ENCODE measurements at regions not wholly inside any gene's neighbourhood (a gene's known extent, or its start where the extent isn't known, plus 50 kb on each side); places are given as distances from the start of the nearest gene placed in this dataset.
A peak's percentile ranks its signal among the peaks of the same experiment; 100 is the strongest.

DNA sequence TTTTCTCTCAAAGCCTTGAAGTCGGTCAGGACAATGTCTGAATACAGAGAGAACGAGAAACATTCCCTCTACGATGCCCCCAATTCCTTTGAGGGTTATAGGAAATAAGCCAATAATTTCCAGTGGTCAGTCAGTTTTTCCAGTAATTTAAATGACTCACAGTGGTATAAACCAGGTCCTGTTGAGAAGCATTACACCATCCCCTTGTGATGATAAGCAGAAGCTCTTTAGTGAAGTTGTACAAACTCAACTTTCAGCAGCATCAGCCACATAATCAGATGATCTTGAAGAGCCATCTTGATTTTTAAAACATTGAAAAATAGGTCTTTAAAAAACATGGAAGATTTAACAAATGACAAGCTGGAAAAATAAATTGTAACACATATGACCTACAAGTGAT is 173.9 kb upstream of the ZNF462 start:
- DNase-seq = no peak

DNA sequence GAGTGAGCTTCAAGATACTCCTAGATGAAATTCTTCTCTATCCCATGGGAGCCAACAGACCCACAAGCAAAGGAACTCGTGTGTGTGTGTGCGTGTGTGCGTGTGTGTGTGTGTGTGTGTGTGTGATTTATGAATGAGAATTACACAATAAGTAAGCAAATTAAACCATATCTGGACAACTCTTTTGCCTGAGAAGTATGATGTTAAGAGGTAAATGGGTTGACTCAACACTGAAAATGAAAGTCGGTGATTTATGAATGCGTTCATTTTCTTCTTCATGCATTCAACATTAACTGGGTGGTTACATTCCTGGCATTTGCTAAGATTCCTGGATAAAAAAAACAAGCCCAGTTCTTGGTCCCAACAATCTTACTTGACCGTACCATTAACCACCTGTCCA is 171.3 kb upstream of the ZNF462 start:
- DNase-seq = no peak

DNA sequence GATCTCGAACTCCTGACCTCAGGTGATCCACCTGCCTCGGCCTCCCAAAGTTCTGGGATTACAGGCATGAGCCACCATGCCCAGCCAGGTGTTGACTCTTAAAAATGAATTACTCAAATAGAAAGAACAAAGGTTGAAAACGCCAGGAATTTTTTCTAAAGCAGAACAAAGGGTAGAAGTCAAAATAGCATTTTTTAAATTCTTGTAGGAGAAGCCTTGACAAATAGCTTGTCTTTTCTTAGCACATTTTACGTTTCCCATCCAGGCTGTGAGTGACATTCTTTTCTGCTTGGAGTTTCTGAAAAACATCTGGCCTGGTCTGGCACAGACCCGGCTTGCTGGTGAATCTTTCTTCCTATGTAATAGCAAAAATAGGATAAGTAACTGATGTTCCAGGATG is 169.4 kb upstream of the ZNF462 start:
- DNase-seq = no peak

GRCh38 chr9:106696804-106697203 is 166.2 kb upstream of the ZNF462 start:
- no peak for DNase-seq

GRCh38 chr9:106697390-106697749 is 165.6 kb upstream of the ZNF462 start:
- no peak for DNase-seq

- peak; percentile 43 for DNase-seq
These were observed 165.0 kb upstream of the ZNF462 start for GRCh38 chr9:106697750-106698502.

- DNase-seq = no peak
These were observed 162.3 kb upstream of the ZNF462 start for GRCh38 chr9:106700676-106701075.

- DNase-seq = no peak
These were observed 161.4 kb upstream of the ZNF462 start for GRCh38 chr9:106701611-106702010.

DNA sequence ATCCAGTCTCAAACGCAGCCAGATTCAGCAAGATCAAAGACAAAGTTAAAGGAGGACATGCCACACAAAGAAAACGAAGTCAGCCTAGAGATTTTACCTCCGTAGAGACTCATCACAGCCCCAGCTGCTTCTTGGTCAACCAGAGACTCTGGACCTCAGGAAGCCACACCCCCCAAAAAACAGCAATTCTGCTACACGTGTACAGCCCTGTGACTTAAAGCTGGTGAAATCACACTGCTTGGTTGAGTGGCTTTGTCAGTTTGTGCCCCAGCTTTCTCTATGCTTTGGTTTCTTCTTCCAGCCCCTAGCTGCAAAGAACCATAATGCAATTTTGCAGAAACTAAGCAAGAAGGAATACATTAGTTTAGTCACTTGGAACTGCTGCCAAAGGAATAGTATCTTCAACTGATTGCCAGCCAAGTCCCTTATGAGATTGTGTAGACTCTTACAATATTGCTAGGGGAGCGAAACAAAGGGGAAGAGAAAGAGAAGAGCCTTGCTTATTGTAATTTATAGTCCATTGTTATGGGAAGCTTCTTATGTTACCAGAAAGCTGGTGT is 158.8 kb upstream of the ZNF462 start:
- no peak for DNase-seq

DNA sequence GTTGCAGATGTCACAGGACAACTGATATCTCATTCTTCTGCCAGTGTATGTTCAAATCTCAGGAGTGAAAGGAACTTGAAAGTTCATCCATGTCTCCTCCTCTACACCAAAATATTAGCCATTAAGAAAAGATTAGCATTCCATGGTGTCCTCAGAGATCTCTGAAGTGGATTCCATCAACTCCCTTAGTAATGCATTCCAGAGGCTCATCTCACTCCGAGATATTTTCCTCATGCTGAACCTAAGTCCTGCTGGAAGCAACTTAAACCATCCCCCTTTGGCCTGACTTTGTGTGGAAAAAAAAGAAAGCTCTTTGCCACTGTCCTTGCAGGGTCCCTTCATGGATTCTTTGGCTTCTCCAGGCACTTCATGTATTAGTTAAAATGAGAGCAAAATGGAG is 155.7 kb upstream of the ZNF462 start:
- no peak for DNase-seq

GRCh38 chr9:106707738-106708474 is 155.1 kb upstream of the ZNF462 start:
- DNase-seq = no peak

DNA sequence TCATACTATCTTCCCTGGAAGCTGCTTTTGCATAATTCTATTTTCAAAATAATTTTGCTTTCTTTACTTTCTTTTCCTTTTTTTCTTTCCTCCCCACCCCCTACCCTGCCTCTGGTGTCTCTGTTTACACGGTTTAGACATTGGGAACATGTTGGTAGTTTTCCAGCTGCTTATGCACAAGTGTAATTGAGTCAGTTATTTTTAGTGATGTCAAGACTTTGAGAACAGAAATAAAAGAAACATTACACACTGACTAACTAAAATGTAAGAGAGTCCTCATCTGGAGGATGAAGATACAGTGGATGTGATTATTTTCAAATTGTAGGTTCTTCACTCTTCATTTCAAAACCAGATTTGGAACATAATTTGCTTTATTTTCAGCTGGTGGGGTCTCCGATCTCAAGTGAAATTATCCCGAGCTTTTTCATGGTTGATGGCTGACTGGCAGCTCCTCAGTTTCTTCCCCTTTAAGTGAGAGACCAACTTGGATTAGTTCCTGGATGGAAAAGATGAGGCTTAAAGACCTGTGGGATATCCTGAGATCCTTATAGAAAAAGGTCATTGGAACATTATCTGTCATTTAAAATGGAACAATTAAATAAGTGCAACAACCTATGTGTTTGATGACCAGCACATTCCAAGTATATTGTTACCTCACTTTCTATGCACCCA is 154.4 kb upstream of the ZNF462 start:
- DNase-seq = no peak

- DNase-seq = no peak
These were observed 150.7 kb upstream of the ZNF462 start for GRCh38 chr9:106712279-106712678.

DNA sequence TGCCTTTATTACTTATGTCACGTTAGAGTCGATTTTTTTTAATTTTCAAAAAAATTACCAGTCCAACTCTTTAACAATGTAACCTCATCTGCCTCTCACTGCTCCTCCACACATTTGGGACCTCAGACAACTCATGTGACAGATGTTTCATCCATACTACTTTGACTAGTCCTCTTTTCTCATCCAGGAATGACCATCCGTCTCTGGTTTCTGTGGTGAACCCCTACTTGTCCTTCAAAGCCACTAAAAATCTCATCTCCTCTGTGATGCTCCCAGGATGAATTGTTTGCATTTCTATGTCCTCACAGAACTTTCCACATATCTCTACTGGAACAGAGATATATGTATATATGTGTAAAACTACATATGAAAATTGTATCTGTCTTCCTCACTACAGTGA is 149.8 kb upstream of the ZNF462 start:
- no peak for DNase-seq

GRCh38 chr9:106716820-106717219 is 146.1 kb upstream of the ZNF462 start:
- no peak for DNase-seq

GRCh38 chr9:106717686-106718085 is 145.3 kb upstream of the ZNF462 start:
- DNase-seq = no peak

GRCh38 chr9:106718936-106719335 is 144.0 kb upstream of the ZNF462 start:
- no peak for DNase-seq

DNA sequence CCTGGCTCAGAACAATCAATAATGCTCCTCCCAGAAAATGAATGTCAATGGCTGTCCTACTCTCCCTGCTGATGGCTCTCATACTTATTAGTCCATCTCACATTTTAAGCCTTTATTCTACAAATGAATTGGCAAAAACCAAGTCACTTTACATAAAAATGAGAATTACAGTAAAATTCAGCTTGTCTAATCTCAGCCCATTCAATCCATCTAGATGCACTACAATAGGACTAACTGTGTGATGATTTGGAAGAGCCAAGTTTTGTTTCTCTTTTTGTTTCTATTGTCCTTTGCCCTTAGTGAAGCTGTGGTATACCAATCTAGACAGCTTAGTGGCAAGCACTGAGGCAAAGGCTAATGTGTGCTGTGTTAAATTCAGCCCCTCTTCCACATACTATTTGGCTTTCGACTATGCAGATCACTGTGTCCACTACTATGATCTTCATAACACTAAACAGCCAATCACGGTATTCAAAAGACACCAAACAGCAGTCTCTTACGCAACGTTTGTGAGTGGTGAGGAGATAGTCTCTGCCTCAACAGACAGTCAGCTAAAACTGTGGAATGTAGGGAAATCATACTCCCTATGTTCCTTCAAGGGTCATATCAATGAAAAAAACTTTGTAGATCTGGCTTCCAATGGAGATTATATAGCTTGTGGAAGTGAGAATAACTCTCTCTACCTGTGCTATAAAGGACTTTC is 140.8 kb upstream of the ZNF462 start:
- no peak for DNase-seq

GRCh38 chr9:106723926-106724325 is 139.0 kb upstream of the ZNF462 start:
- DNase-seq = no peak

- no peak for DNase-seq
These were observed 138.4 kb upstream of the ZNF462 start for GRCh38 chr9:106724566-106724965.

DNA sequence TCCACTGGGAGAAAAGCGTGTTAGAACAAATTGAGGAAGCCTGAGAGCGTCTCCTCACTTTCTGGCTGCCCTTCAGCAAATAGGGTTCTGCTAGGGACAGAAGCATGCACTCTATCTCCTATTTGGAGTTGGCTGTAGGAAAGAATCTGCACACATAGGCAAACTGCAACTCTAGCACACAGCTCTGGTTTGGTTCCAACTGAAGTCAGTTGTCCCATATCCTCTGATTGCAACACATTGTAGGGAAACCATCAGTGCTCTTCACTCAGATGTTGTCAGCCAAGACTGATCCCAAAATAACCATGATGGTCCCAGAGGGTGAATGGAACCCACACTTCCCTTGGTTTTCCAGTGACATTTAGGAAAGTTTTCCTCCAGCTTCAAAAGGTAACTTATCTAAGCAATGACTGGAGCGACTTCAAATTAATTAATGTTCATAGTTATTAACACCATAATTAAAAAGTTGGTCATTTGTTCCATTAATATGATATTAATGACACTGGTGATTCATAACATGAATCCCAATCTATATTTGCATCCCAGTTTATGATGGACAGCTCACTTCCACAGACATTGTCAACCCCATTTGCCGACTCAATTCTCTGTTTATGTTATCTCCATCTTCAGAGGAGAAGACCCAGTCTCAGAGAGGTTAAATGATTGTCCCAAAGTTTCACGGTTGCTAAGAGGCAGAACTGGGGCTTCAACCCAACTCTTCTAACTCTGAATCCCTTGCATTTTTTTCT is 136.7 kb upstream of the ZNF462 start:
- DNase-seq = no peak

DNA sequence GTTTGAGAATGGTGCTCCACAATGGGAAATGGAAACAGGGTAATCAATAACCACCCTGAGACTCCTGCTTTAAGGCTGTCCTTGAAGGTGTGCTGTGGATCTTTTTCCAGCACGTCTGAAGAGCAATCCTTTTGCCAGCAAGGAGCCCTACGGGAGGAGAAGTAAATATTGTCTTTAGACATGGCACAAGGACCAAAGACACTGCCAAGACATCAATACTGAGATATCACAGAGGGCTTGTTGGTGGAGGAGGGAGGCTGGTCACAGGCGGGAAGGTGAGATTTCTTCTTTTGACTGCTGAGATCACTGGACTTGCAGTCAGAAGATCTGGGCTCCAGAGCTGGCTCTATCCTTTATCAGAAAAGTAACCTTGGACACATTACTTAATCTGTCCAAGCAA is 135.0 kb upstream of the ZNF462 start:
- no peak for DNase-seq
